Panc1 (cell line): ENCODE measurements at regions not wholly inside any gene's neighbourhood (a gene's known extent, or its start where the extent isn't known, plus 50 kb on each side); places are given as distances from the start of the nearest gene placed in this dataset.
"Not testable (repeated sequence)": the region's sequence is repeated elsewhere in the genome, so short reads cannot be mapped to it uniquely, and the experiment has no call there.

Experiments used
- ATAC-seq: fragments of 200-7000 bp; cut with Tn5 transposase; 2 replicates; pipeline ENCODE4 v1.9.1; 2020; ENCODE audit warnings: mild to moderate bottlenecking, moderate library complexity
- BruUV-seq: library from RNA; stranded (reverse); fragments of 400-500 nt; replicated peaks from 2 replicates; lab custom pipeline; 2021; lab: Mats Ljungman, UMichigan
- CTCF ChIA-PET: fragments of 300-600 bp; sonication (Branson Sonifier 250); formaldehyde crosslinking; loops from one replicate; lab custom pipeline; 2022; ENCODE audit warnings: antibody characterized with exemption; lab: Charles Lee
- POLR2A ChIA-PET: fragments of 300-600 bp; sonication (Branson Sonifier 250); formaldehyde crosslinking; loops from one replicate; lab custom pipeline; 2022; ENCODE audit warnings: antibody characterized with exemption; lab: Charles Lee
- DNase-seq: peaks from one replicate; pipeline ENCODE4 v3.0.0-alpha.2; 2010; ENCODE audit warnings: low read depth, low spot score
- H3K27ac ChIP-seq: 2 replicates; pipeline ENCODE4 v1.5.1; 2011; ENCODE audit warnings: mild to moderate bottlenecking, low read length, inconsistent platforms
- H3K27me3 ChIP-seq: fragments of 200-500 bp; sonication (Bioruptor generic); 2 replicates; pipeline ENCODE4 v1.6.0; 2014; ENCODE audit warnings: low read length, inconsistent platforms; ENCODE audit not compliant: control insufficient read depth, insufficient read depth
- H3K36me3 ChIP-seq: fragments of 200-500 bp; sonication (Bioruptor generic); 2 replicates; pipeline ENCODE4 v1.5.1; 2014; ENCODE audit warnings: inconsistent platforms, mild to moderate bottlenecking, low read length, moderate library complexity; ENCODE audit not compliant: control insufficient read depth, insufficient read depth
- H3K4me1 ChIP-seq: 2 replicates; pipeline ENCODE4 v1.5.1; 2011; ENCODE audit warnings: inconsistent platforms, mild to moderate bottlenecking, low read length, moderate library complexity; ENCODE audit not compliant: control insufficient read depth, insufficient read depth
- H3K4me3 ChIP-seq, 2 experiments: 2 replicates each; pipeline ENCODE4 v1.5.1; 2011 to 2012; ENCODE audit warnings: low read depth in 2 of 2, low read length in 2 of 2, mild to moderate bottlenecking in 2 of 2, inconsistent platforms in 1 of 2, moderate library complexity in 1 of 2
- H3K9me3 ChIP-seq: fragments of 200-500 bp; sonication (Bioruptor generic); 2 replicates; pipeline ENCODE4 v1.5.1; 2014; ENCODE audit warnings: low read depth, mild to moderate bottlenecking, inconsistent platforms, low read length, moderate library complexity; ENCODE audit not compliant: control insufficient read depth, insufficient read depth
- POLR2AphosphoS5 ChIP-seq: IDR thresholded peaks from 2 replicates; pipeline ENCODE4 v1.6.1; 2012; ENCODE audit warnings: mild to moderate bottlenecking, low read depth, low read length, moderate library complexity
- SIN3A ChIP-seq: IDR thresholded peaks from 2 replicates; pipeline ENCODE4 v1.6.1; 2012; ENCODE audit warnings: low read depth, mild to moderate bottlenecking, low read length, moderate library complexity, borderline replicate concordance; ENCODE audit not compliant: insufficient read depth
- TCF7L2 ChIP-seq: IDR thresholded peaks from 2 replicates; pipeline ENCODE4 v1.6.1; 2011; ENCODE audit warnings: mild to moderate bottlenecking, low read depth, low read length, inconsistent platforms
- in situ Hi-C: cut with HindIII; loops from 2 replicates; pipeline ENCODE4 v1.10.0; 2016; ENCODE audit warnings: low sequenced_read_pairs, low pct_unique_long_range_greater_than_20kb
- intact Hi-C: fragments of 100-400 bp; cut with micrococcal nuclease; formaldehyde crosslinking; loops from one replicate; pipeline ENCODE4 v1.10.0; 2022; ENCODE audit not compliant: unreplicated experiment
- TF ChIP-seq, protein P1 (sequence below): fragments of 450-650 bp; IDR thresholded peaks from 2 replicates; pipeline ENCODE4 v1.5.1; 2017; ENCODE audit warnings: mild to moderate bottlenecking
- TF ChIP-seq, protein P2 (sequence below), 2 experiments: IDR thresholded peaks; 2 replicates each; pipeline ENCODE4 v1.6.1; 2011 to 2012; ENCODE audit warnings: low read depth in 2 of 2, control low read depth in 1 of 2, low read length in 1 of 2, mild to moderate bottlenecking in 1 of 2, moderate library complexity in 1 of 2; ENCODE audit not compliant: insufficient read depth in 1 of 2

DNA sequence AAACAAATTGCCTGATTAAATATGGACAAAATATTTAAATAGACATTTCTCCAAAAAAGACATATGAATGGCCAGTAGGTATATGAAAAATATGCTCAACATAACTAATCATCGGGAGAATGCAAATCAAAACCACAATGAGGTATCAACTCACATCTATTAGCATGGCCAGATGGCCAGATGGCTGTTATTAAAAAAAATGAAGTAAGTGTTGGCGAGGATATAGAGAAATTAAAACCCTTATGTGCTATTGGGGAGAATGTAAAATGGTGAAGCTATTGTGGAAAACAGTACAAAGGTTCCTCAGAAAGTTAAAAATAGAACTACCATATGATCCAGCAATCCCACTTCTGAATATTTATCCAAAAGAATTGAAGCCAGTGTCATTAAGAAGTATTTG, 272.3 kb upstream of the ZNF804A start:
- Histone ChIP-seq H3K27me3 (no peaks in the 10 kb centered on the region), H3K4me3 (no peak overlapping the region), H3K36me3 (no peaks in the 10 kb centered on the region), H3K27ac (no peak overlapping the region), H3K9me3 (no peaks in the 10 kb centered on the region), H3K4me1 (no peaks in the 10 kb centered on the region)
- DNase-seq (no peak), ATAC-seq (no peak)
- ChIA-PET CTCF (no interaction called here), POLR2A (no interaction called here)
- intact Hi-C loops (no loop called here), in situ Hi-C loops (no loop called here)
- TF ChIP-seq TCF7L2, result no peak
- TF ChIP-seq, protein P1, sequence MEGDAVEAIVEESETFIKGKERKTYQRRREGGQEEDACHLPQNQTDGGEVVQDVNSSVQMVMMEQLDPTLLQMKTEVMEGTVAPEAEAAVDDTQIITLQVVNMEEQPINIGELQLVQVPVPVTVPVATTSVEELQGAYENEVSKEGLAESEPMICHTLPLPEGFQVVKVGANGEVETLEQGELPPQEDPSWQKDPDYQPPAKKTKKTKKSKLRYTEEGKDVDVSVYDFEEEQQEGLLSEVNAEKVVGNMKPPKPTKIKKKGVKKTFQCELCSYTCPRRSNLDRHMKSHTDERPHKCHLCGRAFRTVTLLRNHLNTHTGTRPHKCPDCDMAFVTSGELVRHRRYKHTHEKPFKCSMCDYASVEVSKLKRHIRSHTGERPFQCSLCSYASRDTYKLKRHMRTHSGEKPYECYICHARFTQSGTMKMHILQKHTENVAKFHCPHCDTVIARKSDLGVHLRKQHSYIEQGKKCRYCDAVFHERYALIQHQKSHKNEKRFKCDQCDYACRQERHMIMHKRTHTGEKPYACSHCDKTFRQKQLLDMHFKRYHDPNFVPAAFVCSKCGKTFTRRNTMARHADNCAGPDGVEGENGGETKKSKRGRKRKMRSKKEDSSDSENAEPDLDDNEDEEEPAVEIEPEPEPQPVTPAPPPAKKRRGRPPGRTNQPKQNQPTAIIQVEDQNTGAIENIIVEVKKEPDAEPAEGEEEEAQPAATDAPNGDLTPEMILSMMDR, result no peak
- TF ChIP-seq POLR2AphosphoS5, result no peak
- TF ChIP-seq, protein P2, sequence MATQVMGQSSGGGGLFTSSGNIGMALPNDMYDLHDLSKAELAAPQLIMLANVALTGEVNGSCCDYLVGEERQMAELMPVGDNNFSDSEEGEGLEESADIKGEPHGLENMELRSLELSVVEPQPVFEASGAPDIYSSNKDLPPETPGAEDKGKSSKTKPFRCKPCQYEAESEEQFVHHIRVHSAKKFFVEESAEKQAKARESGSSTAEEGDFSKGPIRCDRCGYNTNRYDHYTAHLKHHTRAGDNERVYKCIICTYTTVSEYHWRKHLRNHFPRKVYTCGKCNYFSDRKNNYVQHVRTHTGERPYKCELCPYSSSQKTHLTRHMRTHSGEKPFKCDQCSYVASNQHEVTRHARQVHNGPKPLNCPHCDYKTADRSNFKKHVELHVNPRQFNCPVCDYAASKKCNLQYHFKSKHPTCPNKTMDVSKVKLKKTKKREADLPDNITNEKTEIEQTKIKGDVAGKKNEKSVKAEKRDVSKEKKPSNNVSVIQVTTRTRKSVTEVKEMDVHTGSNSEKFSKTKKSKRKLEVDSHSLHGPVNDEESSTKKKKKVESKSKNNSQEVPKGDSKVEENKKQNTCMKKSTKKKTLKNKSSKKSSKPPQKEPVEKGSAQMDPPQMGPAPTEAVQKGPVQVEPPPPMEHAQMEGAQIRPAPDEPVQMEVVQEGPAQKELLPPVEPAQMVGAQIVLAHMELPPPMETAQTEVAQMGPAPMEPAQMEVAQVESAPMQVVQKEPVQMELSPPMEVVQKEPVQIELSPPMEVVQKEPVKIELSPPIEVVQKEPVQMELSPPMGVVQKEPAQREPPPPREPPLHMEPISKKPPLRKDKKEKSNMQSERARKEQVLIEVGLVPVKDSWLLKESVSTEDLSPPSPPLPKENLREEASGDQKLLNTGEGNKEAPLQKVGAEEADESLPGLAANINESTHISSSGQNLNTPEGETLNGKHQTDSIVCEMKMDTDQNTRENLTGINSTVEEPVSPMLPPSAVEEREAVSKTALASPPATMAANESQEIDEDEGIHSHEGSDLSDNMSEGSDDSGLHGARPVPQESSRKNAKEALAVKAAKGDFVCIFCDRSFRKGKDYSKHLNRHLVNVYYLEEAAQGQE (IDR thresholded peaks at IDR 0.05; ENCODE audit: insufficient read depth in 1 of 2, low read depth in 2 of 2, low read length in 1 of 2), result no peak
- no peak for TF ChIP-seq SIN3A
- no TSS peak for BruUV-seq

DNA sequence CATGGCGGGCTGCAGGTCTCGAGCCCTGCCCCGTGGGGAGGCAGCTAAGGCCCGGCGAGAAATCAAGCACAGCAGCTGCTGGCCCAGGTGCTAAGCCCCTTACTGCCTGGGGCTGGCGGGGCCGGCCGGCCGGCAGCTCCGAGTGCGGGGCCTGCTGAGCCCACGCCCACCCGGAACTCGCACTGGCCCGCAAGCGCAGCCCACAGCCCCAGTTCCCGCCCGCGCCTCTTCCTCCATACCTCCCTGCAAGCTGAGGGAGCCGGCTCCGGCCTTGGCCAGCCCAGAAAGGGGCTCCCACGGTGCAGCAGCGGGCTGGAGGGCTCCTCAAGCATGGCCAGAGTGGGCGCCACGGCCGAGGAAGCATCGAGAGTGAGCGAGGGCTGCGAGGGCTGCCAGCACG, 270.5 kb upstream of the ZNF804A start:
- ATAC-seq, BruUV-seq, in situ Hi-C loops, H3K4me1 ChIP-seq, H3K27me3 ChIP-seq, H3K4me3 ChIP-seq, intact Hi-C loops, H3K9me3 ChIP-seq, POLR2A ChIA-PET, H3K27ac ChIP-seq, CTCF ChIA-PET, DNase-seq, H3K36me3 ChIP-seq: not testable (repeated sequence)

DNA sequence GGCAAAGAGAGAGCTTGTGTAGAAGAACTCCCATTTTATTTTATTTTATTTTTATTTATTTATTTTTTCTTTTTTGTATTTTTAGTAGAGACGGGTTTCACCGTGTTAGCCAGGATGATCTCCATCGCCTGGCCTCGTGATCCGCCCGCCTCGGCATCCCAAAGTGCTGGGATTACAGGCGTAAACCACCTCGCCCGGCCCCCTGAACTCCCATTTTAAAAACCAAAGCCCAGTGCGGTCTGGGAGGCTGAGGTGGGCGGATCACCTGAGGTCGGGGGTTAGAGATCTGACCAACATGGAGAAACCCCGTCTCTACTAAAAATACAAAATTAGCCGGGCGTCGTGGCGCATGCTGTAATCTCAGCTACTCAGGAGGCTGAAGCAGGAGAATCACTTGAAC, 267.8 kb upstream of the ZNF804A start:
- DNase-seq, H3K27ac ChIP-seq, ATAC-seq, H3K27me3 ChIP-seq, H3K9me3 ChIP-seq, POLR2A ChIA-PET, H3K4me1 ChIP-seq, H3K4me3 ChIP-seq, intact Hi-C loops, H3K36me3 ChIP-seq, CTCF ChIA-PET, in situ Hi-C loops, BruUV-seq: not testable (repeated sequence)
